ENCODE measurements at regions not wholly inside any gene's neighbourhood (a gene's known extent, or its start where the extent isn't known, plus 50 kb on each side); places are given as distances from the start of the nearest gene placed in this dataset.

- H3K4me2 ChIP-seq (ENCODE audit: low read length) = no peak overlapping the region
- intact Hi-C loops (cut with micrococcal nuclease) = no loop called here
- H3K27ac ChIP-seq (ENCODE audit: low read length) = no peak overlapping the region
- no peak overlapping the region for H3K4me3 ChIP-seq (ENCODE audit: low read length)
- no peaks in the 10 kb centered on the region for H3K36me3 ChIP-seq (ENCODE audit: low read depth, low read length)
- no peak for DNase-seq
- H3K9me3 ChIP-seq (ENCODE audit: low read length) = no peaks in the 10 kb centered on the region
- no peak for ATAC-seq
- no peak for TF ChIP-seq EZH2phosphoT487 (IDR thresholded peaks at IDR 0.05; ENCODE audit: borderline replicate concordance, low read length)
- no peak for TF ChIP-seq EZH2 (IDR thresholded peaks at IDR 0.05; ENCODE audit: low read length, unreplicated experiment)
- no peak for TF ChIP-seq CTCF (conservative IDR thresholded peaks at IDR 0.05; ENCODE audit: low read depth, low read length)
- H3K9ac ChIP-seq (ENCODE audit: low read length) = no peak overlapping the region
- H3K9me2 ChIP-seq (replicated peaks; ENCODE audit: low read length) = no peaks in the 10 kb centered on the region
- BruUV-seq (replicated peaks) = no TSS peak
- H2AFZ ChIP-seq (ENCODE audit: low read length) = no peak overlapping the region
- H3F3A ChIP-seq (ENCODE audit: low read length, unreplicated experiment) = no peaks in the 10 kb centered on the region
- CTCF ChIA-PET = no interaction called here
- no peaks in the 10 kb centered on the region for H3K4me1 ChIP-seq (ENCODE audit: insufficient read depth, low read length)
- H3K79me2 ChIP-seq (ENCODE audit: low read length) = no peaks in the 10 kb centered on the region
- no peaks in the 10 kb centered on the region for H3K27me3 ChIP-seq (ENCODE audit: low read length)
- no peaks in the 10 kb centered on the region for H4K20me1 ChIP-seq (ENCODE audit: low read length)
- POLR2A ChIA-PET (ENCODE audit: unreplicated experiment) = no interaction called here
Measured at GRCh38 chr2:147495734-147496133, 349.1 kb upstream of the ACVR2A start.

GRCh38 chr2:147492471-147492870 is 352.4 kb upstream of the ACVR2A start:
- CTCF ChIA-PET = no interaction called here
- no peak for ATAC-seq
- TF ChIP-seq EZH2 (IDR thresholded peaks at IDR 0.05; ENCODE audit: low read length, unreplicated experiment) = no peak
- TF ChIP-seq CTCF (conservative IDR thresholded peaks at IDR 0.05; ENCODE audit: low read depth, low read length) = no peak
- no peak for TF ChIP-seq EZH2phosphoT487 (IDR thresholded peaks at IDR 0.05; ENCODE audit: borderline replicate concordance, low read length)

GRCh38 chr2:147491506-147491905 is 353.3 kb upstream of the ACVR2A start:
- no peak overlapping the region for H3K4me3 ChIP-seq (ENCODE audit: low read length)
- no peaks in the 10 kb centered on the region for H3K36me3 ChIP-seq (ENCODE audit: low read depth, low read length)
- no peak overlapping the region for H2AFZ ChIP-seq (ENCODE audit: low read length)
- H3F3A ChIP-seq (ENCODE audit: low read length, unreplicated experiment) = no peaks in the 10 kb centered on the region
- no peak for DNase-seq
- ChIA-PET CTCF (no interaction called here), POLR2A (ENCODE audit: unreplicated experiment) (no interaction called here)
- H4K20me1 ChIP-seq (ENCODE audit: low read length) = no peaks in the 10 kb centered on the region
- no peak for ATAC-seq
- H3K4me1 ChIP-seq (ENCODE audit: insufficient read depth, low read length) = no peaks in the 10 kb centered on the region
- H3K27ac ChIP-seq (ENCODE audit: low read length) = no peak overlapping the region
- no peaks in the 10 kb centered on the region for H3K79me2 ChIP-seq (ENCODE audit: low read length)
- no TSS peak for BruUV-seq (replicated peaks)
- H3K9me2 ChIP-seq (replicated peaks; ENCODE audit: low read length) = no peaks in the 10 kb centered on the region
- TF ChIP-seq EZH2phosphoT487 (IDR thresholded peaks at IDR 0.05; ENCODE audit: borderline replicate concordance, low read length) = no peak
- no peak for TF ChIP-seq CTCF (conservative IDR thresholded peaks at IDR 0.05; ENCODE audit: low read depth, low read length)
- TF ChIP-seq EZH2 (IDR thresholded peaks at IDR 0.05; ENCODE audit: low read length, unreplicated experiment) = no peak
- no peak overlapping the region for H3K4me2 ChIP-seq (ENCODE audit: low read length)
- H3K9ac ChIP-seq (ENCODE audit: low read length) = no peak overlapping the region
- H3K27me3 ChIP-seq (ENCODE audit: low read length) = no peaks in the 10 kb centered on the region
- intact Hi-C loops (cut with micrococcal nuclease) = no loop called here
- no peaks in the 10 kb centered on the region for H3K9me3 ChIP-seq (ENCODE audit: low read length)

More at GRCh38 chr2:147492471-147492870, 352.4 kb upstream of the ACVR2A start:
- Histone ChIP-seq H2AFZ (ENCODE audit: low read length) (no peak overlapping the region), H3K4me1 (ENCODE audit: insufficient read depth, low read length) (no peaks in the 10 kb centered on the region), H3F3A (ENCODE audit: low read length, unreplicated experiment) (no peaks in the 10 kb centered on the region), H3K9me2 (replicated peaks; ENCODE audit: low read length) (no peaks in the 10 kb centered on the region), H3K4me3 (ENCODE audit: low read length) (no peak overlapping the region), H3K36me3 (ENCODE audit: low read depth, low read length) (no peaks in the 10 kb centered on the region), H3K4me2 (ENCODE audit: low read length) (no peak overlapping the region), H3K9ac (ENCODE audit: low read length) (no peak overlapping the region), H3K79me2 (ENCODE audit: low read length) (no peaks in the 10 kb centered on the region), H3K27ac (ENCODE audit: low read length) (no peak overlapping the region), H3K27me3 (ENCODE audit: low read length) (no peaks in the 10 kb centered on the region), H3K9me3 (ENCODE audit: low read length) (no peaks in the 10 kb centered on the region), H4K20me1 (ENCODE audit: low read length) (no peaks in the 10 kb centered on the region)
- DNase-seq = no peak
- intact Hi-C loops (cut with micrococcal nuclease) = no loop called here
- no TSS peak for BruUV-seq (replicated peaks)
- POLR2A ChIA-PET (ENCODE audit: unreplicated experiment) = no interaction called here

Data from PC-3 (cell line).